ENCODE measurements at regions not wholly inside any gene's neighbourhood (a gene's known extent, or its start where the extent isn't known, plus 50 kb on each side); places are given as distances from the start of the nearest gene placed in this dataset.
A peak's percentile ranks its signal among the peaks of the same experiment; 100 is the strongest.

DNA sequence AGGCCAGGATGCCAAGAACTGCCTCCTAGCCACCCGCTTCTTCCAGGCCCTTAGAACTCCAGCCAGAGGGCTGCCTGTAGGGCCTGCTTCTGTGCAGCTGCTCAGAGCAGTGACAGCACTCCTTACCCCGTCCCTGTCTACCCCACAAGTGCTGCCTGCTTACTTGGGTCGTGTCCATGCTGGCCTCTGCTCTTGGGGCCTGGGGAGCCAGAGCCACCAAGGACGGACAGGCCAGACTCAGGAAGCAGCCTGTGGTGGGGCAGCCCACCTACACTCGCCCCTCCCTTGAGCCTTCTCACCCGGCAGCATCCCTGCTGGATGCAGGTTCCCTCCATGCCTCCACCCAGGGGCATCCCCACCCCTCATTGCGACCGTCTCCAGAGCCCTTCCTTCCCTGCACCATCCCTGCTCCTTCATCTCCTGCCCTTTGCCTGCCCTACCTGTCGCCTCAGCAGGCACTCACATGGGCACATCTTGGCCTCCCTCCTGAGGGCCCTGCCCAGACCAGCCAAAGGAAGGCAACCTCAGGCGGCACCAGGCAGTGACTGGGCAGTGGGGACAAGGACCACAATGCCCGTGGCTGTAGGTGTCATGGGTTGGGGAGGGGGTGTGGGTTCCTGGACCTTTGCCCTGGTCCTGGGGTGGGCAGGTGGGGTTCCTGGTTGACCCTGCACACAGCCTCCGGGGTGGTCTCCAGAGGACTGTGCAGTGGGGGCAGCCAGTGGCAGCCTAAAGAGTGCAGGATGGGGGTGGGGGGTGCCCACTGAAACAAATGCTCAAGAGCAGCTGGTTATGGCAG is 78.0 kb upstream of the TNS3 start:
- H3K9me1 ChIP-seq (ENCODE audit: insufficient read depth, low read length) = peaks cover 13% of the 10 kb centered on the region
- no peak overlapping the region for H2BK5ac ChIP-seq (ENCODE audit: low read depth, low read length, poor library complexity, severe bottlenecking)
- no peak overlapping the region for H3K23ac ChIP-seq (ENCODE audit: low read depth, low read length)
- ATAC-seq (ENCODE audit: low read depth) = no peak
- H3K27ac ChIP-seq (ENCODE audit: insufficient read depth, low read length) = no peak overlapping the region
- no TSS peak for BruUV-seq (replicated peaks)
- WGBS, 2 experiments (ENCODE audit: extremely low coverage in 2 of 2, insufficient read length in 1 of 2) = 90% methylated on average over 5 of the region's 12 CpGs; no CpG with 5 or more reads in 1 of the 2 experiments
- no peak overlapping the region for H3K18ac ChIP-seq (ENCODE audit: low read depth, low read length)
- no peaks in the 10 kb centered on the region; the same call in 1 of the 2 replicates for H3K27me3 ChIP-seq (ENCODE audit: control insufficient read depth, insufficient read depth, low read length)
- peak overlapping the region; percentile 65; the same call in 2 of the 3 replicates for H2BK15ac ChIP-seq (ENCODE audit: low read depth, low read length)
- no peaks in the 10 kb centered on the region for H3K9me3 ChIP-seq (ENCODE audit: control insufficient read depth, insufficient read depth, low read length)
- H3K56ac ChIP-seq (ENCODE audit: extremely low read depth, insufficient read depth, low read length) = no peak overlapping the region
- H3K36me3 ChIP-seq (ENCODE audit: control insufficient read depth, insufficient read depth, low read length) = no peaks in the 10 kb centered on the region
- H4K8ac ChIP-seq (ENCODE audit: low read depth in 2 of 2, low read length in 2 of 2) = peak overlapping the region in 1 of 2 experiments; percentile 7; a peak in 1 of 4 replicates
- H4K91ac ChIP-seq (ENCODE audit: insufficient read depth, low read depth, low read length) = peak overlapping the region; percentile 77
- H3K4me3 ChIP-seq (ENCODE audit: insufficient read depth, low read depth, low read length) = no peak overlapping the region
- in situ Hi-C loops (cut with MboI; ENCODE audit: low sequenced_read_pairs) (no loop called here), dilution Hi-C loops (cut with HindIII; ENCODE audit: low sequenced_read_pairs, unreplicated experiment) (no loop called here), intact Hi-C loops (cut with micrococcal nuclease) (no loop called here)
- H3K14ac ChIP-seq (replicated peaks; ENCODE audit: low read depth, low read length) = peak overlapping the region; percentile 9; the same call in 1 of the 2 replicates
- peak overlapping the region; percentile 71 for H3K4ac ChIP-seq (ENCODE audit: low read depth, low read length)
- TF ChIP-seq FOS (IDR thresholded peaks at IDR 0.05; ENCODE audit: low read depth, low read length) = no peak
- TF ChIP-seq MAFK (IDR thresholded peaks at IDR 0.05; ENCODE audit: low read depth, low read length) = no peak
- TF ChIP-seq RFX5 (IDR thresholded peaks at IDR 0.05; ENCODE audit: low read depth, low read length) = no peak
- peak overlapping the region; percentile 83 for H2BK120ac ChIP-seq (ENCODE audit: low read depth, low read length)
- ChIA-PET CTCF (no interaction called here), POLR2A (ENCODE audit: unreplicated experiment) (no interaction called here)
- no peak for DNase-seq
- no peaks in the 10 kb centered on the region for H3K79me1 ChIP-seq (ENCODE audit: low read depth in 1 of 2, low read length in 2 of 2)
- H3K4me1 ChIP-seq (ENCODE audit: control insufficient read depth, insufficient read depth, low read length) = peaks cover 13% of the 10 kb centered on the region
- H2AK9ac ChIP-seq (replicated peaks; ENCODE audit: low read depth, low read length, poor library complexity) = peak overlapping the region; percentile 22
- peak overlapping the region; percentile 16 for H2BK20ac ChIP-seq (ENCODE audit: low read depth, low read length)
- H3K4me2 ChIP-seq (ENCODE audit: low read depth, low read length) = no peak overlapping the region
- no peak overlapping the region for H3K9ac ChIP-seq (ENCODE audit: low read depth, low read length)
- H2AK5ac ChIP-seq (ENCODE audit: low read depth, low read length) = peak overlapping the region; percentile 96
- peak overlapping the region; percentile 2 for H2AFZ ChIP-seq (replicated peaks; ENCODE audit: low read length, poor library complexity)
- no peak overlapping the region; the same call in 1 of the 2 replicates for H4K5ac ChIP-seq (ENCODE audit: low read depth, low read length)
- H4K20me1 ChIP-seq (ENCODE audit: insufficient read depth, low read length) = no peaks in the 10 kb centered on the region
